GM12878 (cell line): ENCODE measurements at regions not wholly inside any gene's neighbourhood (a gene's known extent, or its start where the extent isn't known, plus 50 kb on each side); places are given as distances from the start of the nearest gene placed in this dataset.

Experiments
- BMI1 ChIP-seq: fragments of 450-650 bp; IDR thresholded peaks from 2 replicates; pipeline ENCODE4 v1.6.1; 2016; ENCODE audit warnings: mild to moderate bottlenecking, moderate library complexity, borderline replicate concordance
- CBX5 ChIP-seq: sonication (generic); IDR thresholded peaks from 2 replicates; pipeline ENCODE4 v1.6.1; 2016; ENCODE audit warnings: low read depth, moderate library complexity, mild to moderate bottlenecking, inconsistent platforms
- CHD1 ChIP-seq: IDR thresholded peaks from 2 replicates; pipeline ENCODE4 v1.6.1; 2012; ENCODE audit warnings: low read depth, low read length, improper control_type of control experiment
- CTCF ChIP-seq, 3 experiments: IDR thresholded peaks in 2 of 3; conservative IDR thresholded peaks in 1 of 3; 2 replicates each; pipeline ENCODE4 v1.5.1; 2011; ENCODE audit warnings: low read depth in 3 of 3, low read length in 3 of 3, mild to moderate bottlenecking in 3 of 3, control low read depth in 2 of 3, moderate library complexity in 2 of 3, inconsistent platforms in 1 of 3, mixed read lengths in 1 of 3; ENCODE audit not compliant: control insufficient read depth in 2 of 3, insufficient read depth in 1 of 3; ENCODE audit errors: extremely low read depth in 1 of 3
- JUND ChIP-seq: IDR thresholded peaks from 2 replicates; pipeline ENCODE4 v1.6.1; 2012; ENCODE audit warnings: low read depth, mild to moderate bottlenecking, low read length, improper control_type of control experiment, moderate library complexity
- KDM1A ChIP-seq: fragments of 200-600 bp; sonication (generic); IDR thresholded peaks from 2 replicates; pipeline ENCODE4 v1.6.1; 2016; ENCODE audit warnings: borderline replicate concordance
- MXI1 ChIP-seq: fragments of 150-350 bp; IDR thresholded peaks from 2 replicates; pipeline ENCODE4 v1.6.1; 2011; ENCODE audit warnings: low read depth, mild to moderate bottlenecking, inconsistent platforms, low read length, improper control_type of control experiment
- NKRF ChIP-seq: fragments of 450-650 bp; conservative IDR thresholded peaks from 2 replicates; pipeline ENCODE4 v1.6.1; 2017; ENCODE audit warnings: mild to moderate bottlenecking, moderate library complexity
- NRF1 ChIP-seq: conservative IDR thresholded peaks from 2 replicates; pipeline ENCODE4 v1.6.1; 2011; ENCODE audit warnings: mild to moderate bottlenecking, low read depth, low read length, improper control_type of control experiment
- POLR2A ChIP-seq: IDR thresholded peaks from 2 replicates; pipeline ENCODE4 v1.6.1; 2011; ENCODE audit warnings: low read depth, mild to moderate bottlenecking, low read length
- POLR2AphosphoS2 ChIP-seq: IDR thresholded peaks from 2 replicates; pipeline ENCODE4 v1.6.1; 2011; ENCODE audit warnings: low read depth, mild to moderate bottlenecking, low read length, improper control_type of control experiment, moderate library complexity
- POLR2AphosphoS5 ChIP-seq: IDR thresholded peaks from 2 replicates; pipeline ENCODE4 v1.6.1; 2011; ENCODE audit warnings: mild to moderate bottlenecking, low read length, inconsistent platforms
- SRF ChIP-seq, 2 experiments: IDR thresholded peaks; 2 replicates each; pipeline ENCODE4 v1.6.1; 2011; ENCODE audit warnings: low read depth in 2 of 2, low read length in 2 of 2, mild to moderate bottlenecking in 1 of 2, moderate library complexity in 1 of 2
- ZSCAN29 ChIP-seq: fragments of 450-650 bp; IDR thresholded peaks from 2 replicates; pipeline ENCODE4 v1.6.1; 2017; ENCODE audit warnings: mild to moderate bottlenecking, moderate library complexity

GRCh38 chr19:57031106-57031505 lies 88.7 kb upstream of the USP29 start:
- TF ChIP-seq NKRF (no peak), BMI1 (no peak), POLR2A (no peak), CBX5 (no peak), NRF1 (no peak), POLR2AphosphoS5 (no peak), ZSCAN29 (no peak), SRF (IDR thresholded peaks at IDR 0.05; ENCODE audit: low read depth in 2 of 2, low read length in 2 of 2) (no peak), CTCF (IDR thresholded peaks at IDR 0.05 in 2 of 3, conservative IDR thresholded peaks at IDR 0.05 in 1 of 3; ENCODE audit: control insufficient read depth in 2 of 3, extremely low read depth in 1 of 3, insufficient read depth in 1 of 3, low read depth in 3 of 3, low read length in 3 of 3) (no peak), POLR2AphosphoS2 (no peak), JUND (no peak), CHD1 (no peak), KDM1A (no peak), MXI1 (no peak)
